Activated effector memory CD4-positive, alpha-beta T cell treated with anti-CD3 and anti-CD28 coated beads, Interleukin-2, amount 50 U/mL, for 16 hours (primary cell): ENCODE measurements at regions not wholly inside any gene's neighbourhood (a gene's known extent, or its start where the extent isn't known, plus 50 kb on each side); places are given as distances from the start of the nearest gene placed in this dataset.

Experiments used
- DNase-seq: peaks from one replicate; pipeline ENCODE4 v3.0.0-alpha.2; 2020

DNA sequence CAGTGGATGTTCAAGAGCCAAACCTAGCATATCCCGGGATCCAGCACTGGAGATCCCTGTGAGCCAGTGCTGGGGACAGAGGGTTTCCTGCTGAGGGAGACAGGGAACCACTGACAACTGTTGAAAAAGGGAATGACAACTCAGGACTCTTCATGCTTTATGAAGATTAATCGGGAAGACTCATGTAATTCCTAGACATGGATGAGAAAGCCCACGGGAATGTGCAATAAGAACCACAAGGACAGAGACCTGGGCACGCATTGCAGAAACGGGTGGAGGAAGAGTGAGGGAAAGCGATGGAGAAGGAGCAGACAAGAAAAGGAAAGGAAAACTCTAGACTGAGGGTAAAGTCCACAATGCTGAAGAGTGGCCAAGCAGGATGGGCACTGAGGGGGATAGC, 296.0 kb downstream of the PCNX1 start:
- DNase-seq: no peak

DNA sequence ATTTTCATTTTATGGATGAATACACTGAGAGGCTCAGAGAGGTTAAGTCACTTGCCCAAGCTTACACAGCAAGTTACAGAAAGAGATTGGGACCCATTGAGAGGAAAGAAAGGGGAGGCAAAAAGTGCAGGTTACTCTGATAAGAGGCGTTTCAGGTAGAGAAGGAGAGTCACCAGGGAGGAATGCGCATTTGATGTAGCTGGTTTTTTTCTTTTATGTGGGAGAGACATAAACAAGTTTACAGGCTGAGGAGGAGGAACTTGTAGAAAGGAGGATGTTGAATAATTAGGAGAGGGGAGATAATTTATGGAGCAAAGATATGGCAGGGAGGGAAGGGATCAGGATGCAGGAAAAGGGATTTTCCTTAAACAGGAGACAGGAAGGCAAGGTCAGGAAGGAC, 297.0 kb downstream of the PCNX1 start:
- no peak for DNase-seq

DNA sequence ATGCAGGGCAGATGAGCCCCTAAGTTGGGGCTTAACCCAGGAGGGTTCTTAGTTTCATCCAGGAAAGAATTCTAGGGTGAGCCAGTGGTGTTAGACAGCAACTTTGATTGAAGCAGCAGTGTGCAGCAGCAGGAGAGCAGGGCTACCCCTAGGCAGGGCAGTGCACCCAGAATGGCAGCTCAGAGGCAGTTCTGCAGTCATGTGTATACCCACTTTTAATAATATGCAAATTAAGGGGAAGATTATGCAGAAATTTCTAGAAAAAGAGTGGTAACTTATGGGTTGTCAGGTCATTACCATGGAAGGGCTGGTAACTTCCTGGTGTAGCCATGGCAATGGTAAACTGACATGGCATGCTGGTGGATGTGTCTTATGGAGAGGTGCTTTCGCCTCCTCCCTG, 297.5 kb downstream of the PCNX1 start:
- DNase-seq: no peak

DNA sequence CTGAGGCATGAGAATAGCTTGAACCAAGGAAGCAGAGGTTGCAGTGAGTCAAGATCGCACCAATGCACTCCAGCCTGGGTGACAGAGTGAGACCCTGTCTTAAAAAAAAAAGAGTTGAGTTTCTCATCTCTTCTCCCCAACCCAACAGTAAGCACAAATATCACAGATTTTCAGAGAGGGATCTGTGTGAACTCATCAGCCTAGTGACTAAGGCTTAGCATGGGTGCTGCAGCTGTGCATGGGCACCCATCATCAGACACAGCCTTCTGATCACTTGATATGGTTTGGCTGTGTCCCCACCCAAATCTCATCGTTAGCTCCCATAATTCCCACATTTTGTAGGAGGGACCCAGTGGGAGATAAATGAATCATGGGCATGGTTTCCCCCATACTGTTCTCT, 298.9 kb downstream of the PCNX1 start:
- no peak for DNase-seq

DNA sequence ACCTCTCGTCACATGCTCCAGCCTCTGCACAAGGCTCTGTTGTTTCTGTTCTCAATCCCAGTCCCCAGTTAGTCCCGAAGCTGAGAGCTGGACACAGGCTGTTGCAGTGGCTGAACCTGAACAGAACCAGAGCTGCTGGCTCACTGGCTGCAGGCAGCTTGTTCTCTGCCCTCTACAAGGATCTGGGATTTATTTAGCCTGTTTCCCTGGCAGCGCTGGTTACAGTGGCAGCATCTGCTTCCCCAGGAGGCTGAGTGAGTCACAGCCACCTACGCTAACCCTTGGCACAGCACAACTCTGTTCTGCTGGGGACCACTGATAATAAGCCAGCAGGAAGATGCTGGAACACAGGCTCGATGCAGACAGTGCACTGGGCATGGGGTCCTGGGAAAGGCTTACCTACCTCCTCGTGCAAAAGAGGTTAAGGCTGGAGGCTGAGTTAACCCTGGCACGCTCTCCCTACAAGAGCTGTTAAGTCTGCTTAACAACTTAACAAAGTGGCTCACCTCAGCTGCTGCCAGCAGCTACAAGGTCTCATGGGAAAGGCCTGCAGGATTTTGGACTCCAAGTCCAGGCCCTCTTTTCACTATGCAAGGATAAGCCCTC, 299.6 kb downstream of the PCNX1 start:
- no peak for DNase-seq

DNA sequence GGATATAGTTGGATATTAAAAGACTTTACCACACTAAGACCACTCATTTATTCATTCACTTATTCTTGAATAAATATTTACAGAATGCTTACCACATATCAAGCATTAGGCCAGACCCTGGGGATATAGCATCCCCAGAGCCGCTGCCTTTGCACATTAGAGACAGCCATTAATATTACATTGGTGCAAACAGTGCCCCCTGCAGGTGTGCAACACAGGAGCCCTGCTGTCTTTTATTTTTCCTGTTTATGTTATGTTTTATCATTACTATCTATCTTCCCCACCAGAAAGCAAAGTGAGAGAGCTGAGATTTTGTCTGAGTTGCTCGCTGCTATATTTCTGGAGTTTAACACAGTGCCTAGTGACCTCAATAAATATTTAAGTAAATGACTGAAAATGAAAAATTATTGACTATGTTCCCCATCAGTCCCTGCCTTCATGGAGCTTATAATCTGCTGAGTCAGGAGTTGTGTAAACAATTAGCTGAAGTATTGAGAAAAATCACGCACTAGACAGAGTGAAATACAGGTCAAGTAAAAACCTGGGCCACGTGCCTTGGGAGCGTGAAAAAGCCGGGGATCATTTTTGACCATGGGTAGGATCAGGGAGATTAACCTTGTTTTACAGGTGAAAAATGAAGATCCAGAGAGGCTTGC, 301.6 kb downstream of the PCNX1 start:
- DNase-seq: no peak

DNA sequence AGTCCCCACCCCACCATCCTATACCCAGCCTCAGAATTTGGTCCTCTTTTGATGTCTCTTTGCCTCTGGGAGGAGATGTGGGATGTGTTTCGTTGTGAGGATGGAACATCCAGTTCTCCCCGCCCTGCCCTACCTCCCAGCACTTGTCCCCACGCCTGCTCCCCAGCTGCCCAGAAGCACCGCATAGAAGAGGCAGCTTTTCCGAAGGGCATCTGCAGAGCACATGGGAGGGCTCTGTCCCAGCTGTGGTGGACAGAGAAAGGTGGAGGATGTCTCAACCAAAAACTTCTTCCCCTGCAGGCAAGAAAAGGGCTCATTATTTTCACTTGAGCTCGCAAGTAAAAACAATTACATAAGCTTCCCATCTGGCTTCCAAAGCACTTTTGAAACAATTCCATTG, 302.6 kb downstream of the PCNX1 start:
- DNase-seq: no peak

DNA sequence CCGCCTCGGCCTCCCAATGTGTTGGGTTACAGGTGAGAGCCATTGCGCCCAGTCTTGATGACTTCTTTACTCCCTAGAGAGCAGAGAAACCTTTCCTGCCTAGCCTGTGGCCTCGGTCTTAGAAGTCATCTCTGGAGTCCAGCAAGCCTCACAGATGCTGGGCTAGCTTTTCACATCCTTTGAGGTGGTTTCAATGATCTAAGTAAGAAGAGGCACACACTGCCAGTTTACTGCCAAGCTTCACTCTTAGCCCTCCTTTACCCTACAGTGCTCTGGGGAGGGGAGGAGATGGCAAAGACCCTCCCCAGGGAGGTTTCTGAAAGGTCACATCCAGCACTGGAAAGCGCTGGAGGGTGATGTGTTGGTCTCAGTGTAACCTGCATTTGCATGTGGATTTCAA, 304.8 kb downstream of the PCNX1 start:
- DNase-seq: no peak

DNA sequence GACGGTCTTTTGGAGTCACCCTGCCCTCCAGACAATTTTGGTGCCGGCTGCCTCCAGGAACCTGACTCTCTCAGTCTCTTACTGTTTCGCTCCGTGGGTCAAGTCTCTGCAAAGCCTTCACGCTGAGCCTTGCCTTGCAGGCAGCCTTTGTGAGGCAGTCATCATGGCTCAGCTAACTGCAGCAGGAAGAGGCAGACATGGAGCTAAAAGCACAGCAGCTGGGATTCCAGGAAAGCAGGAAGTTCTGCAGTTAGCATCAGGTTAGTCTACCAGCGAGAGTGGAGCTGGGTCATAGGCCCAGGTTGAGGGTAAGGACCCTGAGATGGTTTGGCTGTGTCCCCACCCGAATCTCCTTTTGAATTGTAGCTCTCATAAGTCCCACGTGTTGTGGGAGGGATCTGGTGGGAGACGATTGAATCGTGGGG, 305.4 kb downstream of the PCNX1 start:
- no peak for DNase-seq

DNA sequence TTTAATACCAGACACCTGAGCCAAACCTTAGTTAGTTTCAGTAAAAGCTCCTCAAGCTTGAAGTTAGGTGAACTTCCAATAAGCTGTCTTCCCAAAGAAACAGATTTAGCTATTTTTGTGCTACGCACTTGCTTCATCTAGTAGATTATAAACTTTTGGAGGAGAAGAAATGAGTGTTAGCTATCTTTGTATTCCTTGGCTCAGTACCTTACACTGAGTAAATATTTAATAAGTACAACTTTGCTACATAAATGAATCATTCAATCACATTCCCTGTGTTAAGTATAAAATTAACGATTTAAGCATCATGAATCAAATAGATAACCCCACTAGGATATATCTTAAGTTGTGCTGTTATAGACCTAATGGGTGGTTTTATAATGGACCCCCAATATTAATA, 307.0 kb downstream of the PCNX1 start:
- DNase-seq: no peak

DNA sequence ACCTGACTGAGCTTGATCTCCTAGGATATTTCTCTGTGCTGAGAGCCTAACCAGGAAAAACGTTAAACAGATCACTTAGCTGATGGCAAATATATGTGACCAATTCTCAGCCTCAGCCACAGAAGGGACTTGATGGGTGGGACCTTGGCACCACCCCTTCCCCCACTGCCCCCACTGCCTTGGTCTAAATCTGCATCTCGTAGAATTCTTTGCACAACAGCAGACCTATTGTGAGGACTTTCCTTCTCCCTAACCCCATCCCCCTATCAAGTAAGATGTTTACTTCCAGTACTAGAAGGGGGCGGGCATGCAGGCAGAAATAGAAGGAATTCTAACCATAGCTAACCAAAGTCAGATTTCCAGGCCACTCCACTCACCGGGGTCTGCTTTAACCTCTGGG, 313.2 kb downstream of the PCNX1 start:
- no peak for DNase-seq

DNA sequence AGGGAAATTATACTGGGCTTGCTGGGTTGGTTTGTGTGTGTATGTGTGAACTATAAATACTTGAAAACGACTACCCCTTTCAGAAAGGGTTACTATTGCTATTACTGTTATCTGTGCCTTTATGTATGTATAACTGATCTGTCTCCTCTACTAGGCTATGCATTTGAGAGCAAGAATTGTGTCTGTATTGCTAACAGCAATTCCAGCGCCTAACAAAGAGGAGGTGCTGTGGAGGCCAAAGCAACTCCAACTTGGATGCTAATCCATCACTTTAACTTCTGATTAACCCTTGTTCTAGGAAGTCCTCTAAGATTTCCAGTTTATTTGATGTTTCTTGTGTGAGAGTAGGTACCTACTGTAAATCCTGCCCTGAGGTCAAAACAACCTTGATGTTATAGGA, 313.9 kb downstream of the PCNX1 start:
- no peak for DNase-seq

DNA sequence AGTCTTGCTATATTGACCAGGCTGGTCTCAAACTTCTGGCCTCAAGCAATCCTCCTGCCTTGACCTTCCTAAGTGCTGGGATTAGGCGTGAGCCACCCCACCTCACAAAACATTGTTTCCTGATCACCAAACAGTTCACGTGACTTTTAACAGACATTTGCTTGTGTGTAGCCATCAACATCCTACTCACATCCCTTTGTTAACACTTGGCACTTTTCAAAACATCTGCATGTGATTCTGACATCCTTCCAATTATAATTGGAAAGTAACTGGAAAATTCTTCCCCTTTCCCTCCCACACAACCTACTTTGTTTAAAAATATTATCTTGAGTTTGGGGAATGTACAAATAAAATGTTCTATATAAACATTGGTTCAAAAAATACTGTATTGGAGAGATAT, 317.9 kb downstream of the PCNX1 start:
- no peak for DNase-seq

DNA sequence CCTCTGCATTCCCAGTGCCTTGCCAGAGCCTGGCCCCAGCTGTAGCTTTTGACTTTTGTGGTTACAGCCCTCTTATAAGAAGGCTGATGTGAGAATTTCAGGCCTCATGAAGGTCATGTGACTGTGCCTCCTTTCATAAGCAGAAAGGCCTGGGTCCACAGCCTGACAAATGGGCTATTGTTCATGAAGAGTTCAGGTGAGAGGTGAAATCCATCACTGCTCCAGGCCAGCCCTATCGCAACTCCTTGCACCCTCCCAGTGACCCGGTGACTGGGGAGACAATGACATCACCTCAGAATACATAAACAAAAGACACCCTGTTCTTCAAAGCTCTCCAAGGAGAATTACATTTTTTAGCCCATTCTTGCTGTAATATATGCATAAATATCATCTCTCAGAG, 321.5 kb downstream of the PCNX1 start:
- DNase-seq: no peak

DNA sequence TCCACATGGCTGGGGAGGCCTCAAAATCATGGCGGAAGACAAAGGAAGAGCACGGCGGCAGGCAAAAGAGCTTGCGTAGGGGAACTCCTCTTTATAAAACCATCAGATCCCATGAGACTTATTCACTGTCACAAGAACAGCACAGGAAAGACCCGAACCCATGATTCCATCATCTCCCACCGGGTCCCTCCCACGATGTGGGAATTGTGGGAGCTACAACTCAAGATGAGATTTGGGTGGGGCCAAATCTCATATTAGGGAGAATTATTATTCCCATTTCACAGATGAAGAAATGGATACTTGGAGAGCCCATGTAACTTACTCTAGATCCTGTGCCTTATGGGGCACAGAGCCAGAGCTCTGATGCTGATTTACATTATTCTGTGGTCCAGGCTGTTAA, 322.6 kb downstream of the PCNX1 start:
- DNase-seq: no peak

DNA sequence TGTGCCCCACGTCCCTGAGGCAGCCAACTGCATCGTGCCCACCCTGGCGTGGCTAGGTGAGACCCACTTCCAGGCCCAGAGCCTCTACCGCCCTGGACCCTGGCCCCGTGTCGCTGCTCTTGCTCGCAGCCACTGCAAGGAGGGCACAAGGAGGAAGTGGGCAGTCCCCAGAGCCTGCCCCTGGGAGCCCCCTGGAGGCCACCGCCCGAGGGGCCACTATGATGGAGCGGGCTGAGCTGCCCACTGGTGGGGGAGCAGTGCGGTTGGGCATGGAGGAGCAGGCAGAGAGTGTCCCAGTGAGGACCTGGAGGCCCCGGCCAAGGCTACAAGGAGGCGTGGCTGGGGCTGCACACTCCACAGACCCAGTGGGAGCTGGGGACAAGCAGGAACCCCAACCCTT, 323.6 kb downstream of the PCNX1 start:
- no peak for DNase-seq

DNA sequence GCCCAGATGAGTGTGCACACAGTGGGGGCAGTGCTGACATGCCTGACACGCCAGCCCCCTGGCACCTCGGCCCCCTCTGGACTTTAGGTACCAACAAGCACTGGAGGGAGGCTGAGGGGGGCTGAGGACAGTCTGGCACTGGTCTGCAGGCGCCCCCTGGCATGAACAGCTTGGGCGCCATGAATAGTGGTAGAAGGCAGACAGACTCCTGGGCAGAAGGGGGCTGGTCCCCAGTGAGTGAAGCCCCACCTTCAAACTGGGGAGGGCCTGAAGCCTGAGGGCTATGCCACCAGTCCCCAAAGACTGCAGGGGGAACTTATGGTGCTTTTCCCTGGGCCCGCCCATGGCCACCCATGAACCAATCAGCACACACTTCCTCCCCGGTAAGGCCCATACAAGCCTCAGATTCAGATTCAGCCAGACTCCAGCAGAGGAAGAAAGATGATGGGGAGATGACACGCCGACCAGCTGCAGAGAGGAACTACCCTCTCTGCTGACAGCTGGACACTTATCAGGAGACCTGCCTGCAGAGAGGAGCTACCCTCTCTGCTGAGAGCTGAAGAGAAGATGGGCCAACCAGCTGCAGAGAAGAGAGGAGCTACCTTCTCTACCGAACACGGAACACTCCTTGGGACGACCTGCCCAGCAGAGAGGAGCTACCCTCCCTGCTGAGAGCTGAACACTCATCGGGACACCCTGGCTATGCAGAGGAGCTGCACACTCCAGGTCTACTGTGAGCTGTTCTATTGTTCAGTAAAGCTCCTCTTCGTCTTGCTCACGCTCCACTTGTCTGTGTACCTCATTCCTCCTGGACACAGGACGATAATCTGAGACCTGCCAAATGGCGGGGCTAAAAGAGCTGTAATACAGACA, 324.5 kb downstream of the PCNX1 start:
- no peak for DNase-seq

DNA sequence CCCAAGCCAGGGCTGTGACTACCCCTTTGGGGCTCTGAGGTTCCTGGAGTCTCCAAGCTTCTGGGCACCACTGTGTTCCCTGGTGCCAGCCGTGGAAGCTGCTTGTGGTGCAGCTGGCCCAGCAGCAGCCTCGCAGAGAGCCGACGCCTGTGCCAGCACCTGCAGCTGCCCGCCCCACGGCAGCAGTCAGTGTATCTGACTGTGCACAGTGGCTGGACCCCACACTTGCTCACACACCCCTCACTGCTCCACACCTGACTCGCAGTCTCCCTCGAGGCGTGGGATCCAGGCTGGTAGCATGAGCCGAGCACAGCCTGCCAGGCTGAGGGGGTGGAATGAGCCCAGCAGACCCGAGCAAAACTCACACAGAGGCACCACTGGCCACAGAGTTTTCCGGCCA, 325.2 kb downstream of the PCNX1 start:
- DNase-seq: no peak

DNA sequence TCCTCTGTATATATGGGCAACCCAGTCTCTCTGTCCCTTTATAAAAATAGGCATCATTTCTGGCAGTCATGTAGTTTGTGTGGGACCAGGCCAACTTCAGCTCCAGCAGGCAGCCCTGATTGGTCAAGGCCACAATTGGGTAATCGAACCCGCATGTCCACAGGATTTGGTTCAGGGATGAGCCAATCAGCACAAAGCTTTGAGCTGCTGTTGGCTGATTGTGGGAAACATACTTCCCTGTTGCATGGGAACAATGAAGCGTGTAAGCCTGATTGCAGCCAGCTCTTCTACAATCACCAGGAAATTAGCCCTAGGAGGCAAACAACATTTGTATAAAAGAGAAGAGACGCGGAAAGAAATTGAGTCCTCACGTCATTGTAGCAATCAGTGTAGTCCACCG, 328.6 kb downstream of the PCNX1 start:
- no peak for DNase-seq

DNA sequence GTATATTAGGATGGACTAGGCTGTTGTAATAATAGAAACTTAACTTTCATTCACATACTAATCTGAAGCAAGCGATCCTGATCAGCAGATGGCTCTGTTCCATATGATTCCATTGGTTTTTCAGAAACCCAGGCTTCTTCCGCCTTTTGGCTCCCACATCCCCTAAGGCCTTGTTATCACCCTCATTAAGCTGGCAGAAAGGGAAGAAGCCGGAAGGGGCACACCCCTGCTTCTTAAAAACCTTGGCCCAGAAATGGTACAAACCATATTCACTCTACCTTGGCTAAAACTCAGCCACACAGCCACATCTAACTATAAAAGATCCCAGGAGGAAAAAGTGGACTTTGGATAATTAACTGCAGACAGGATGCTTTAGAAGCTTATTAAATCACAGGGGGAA, 329.2 kb downstream of the PCNX1 start:
- no peak for DNase-seq

DNA sequence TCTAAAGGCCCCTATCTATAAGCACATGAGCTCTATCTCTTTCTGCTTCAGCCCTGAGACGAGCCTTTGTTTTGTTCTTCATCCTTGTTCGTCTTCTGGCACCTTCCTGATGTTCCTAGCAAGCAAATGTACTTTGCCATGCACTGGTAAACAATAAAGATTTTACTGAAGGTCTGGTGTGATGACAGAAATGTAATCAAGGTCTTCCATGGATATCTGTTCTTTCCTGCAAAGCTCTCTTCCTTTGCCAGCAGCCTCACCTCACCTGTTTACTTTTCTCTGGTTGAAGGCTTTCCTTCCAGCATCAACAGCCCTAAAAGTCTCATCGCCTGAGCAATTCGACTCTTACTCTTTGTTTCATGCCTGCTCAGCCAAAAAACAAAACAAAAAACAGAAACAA, 330.3 kb downstream of the PCNX1 start:
- DNase-seq: no peak

DNA sequence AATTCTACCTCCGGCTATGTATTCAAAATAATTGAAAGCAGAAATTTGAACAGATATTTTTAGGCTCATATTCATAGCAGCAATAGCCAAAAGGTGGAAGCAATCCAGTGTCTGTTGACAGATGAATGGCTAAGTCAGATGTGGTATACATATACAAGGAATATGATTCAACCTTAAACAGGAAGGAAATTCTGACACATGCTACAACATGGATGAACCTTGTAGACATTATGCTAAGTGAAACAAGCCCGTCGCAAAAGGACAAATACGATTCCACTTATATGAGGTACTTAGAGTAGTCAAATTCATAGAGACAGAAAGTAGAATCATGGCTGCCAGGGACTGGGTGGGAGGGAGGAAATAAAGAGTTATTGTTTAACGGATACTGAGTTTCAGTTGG, 331.6 kb downstream of the PCNX1 start:
- no peak for DNase-seq

DNA sequence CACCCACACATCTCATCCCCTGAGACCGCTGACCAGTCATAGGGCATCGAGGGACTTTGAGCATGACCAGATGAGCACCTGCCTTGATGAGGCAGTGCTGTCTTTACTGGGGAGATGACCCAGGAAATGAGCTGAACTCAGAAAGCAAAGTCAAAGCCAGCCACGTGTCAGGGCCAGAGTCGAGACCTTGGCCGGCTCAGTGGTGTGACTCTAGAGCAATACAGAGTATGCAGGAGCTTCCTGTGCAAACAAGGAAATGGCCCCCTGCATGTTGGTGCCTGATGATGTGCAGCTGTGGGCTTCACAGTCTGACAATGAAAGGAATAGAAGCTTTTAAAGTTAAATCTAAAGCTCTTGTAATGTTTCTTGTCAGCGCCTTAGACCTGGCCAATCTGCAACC, 332.9 kb downstream of the PCNX1 start:
- no peak for DNase-seq

DNA sequence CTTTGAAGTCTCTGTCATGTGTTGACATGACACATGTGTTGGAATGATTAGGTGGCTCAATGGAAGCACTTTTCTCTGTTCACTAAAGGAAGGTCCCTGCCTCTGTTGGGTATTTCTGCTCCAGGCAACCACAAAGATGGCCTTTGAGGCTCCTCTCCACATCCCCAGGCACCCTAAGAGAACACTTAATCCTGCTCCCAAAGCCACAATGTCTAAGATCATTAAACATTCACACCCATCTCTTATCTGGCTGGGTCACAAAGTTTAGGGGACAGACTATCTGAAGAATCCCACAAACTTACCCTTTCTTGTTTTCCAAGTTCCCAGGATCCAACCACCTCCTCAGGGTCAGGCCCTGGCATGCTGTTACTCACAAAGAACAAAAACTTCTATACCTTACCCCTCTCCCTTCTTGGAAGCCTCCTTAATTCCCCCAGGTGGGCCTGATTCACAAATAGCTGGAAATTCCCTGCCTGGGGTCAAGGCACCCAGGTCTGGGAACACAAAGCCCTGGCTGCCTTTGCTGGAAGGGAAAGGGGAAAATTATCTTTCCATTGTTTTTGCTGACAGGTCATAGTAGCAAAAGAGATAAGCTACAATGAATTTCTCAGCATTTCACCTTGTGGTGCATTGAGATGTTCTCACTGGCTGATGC, 333.7 kb downstream of the PCNX1 start:
- DNase-seq: no peak
